Keratinocyte (primary cell): ENCODE measurements at regions not wholly inside any gene's neighbourhood (a gene's known extent, or its start where the extent isn't known, plus 50 kb on each side); places are given as distances from the start of the nearest gene placed in this dataset.

Experiments used
- DNase-seq: peaks from one replicate; pipeline ENCODE4 v3.0.0-alpha.2; 2011; ENCODE audit warnings: low read depth, missing footprints, low spot score
- FAIRE-seq: peaks from 2 replicates; lab custom pipeline; 2011; peaks lifted over from hg19 to GRCh38; lab: Jason Lieb, UNC
- H2AFZ ChIP-seq: 2 replicates; pipeline ENCODE4 v1.6.0; 2012; ENCODE audit warnings: low read length, control low read depth, inconsistent platforms; ENCODE audit not compliant: control insufficient read depth
- H3K27ac ChIP-seq: 2 replicates; pipeline ENCODE4 v1.5.1; 2011; ENCODE audit warnings: low read length; ENCODE audit not compliant: control insufficient read depth, insufficient read depth
- H3K27me3 ChIP-seq: 3 replicates; pipeline ENCODE4 v1.6.0; 2011; ENCODE audit warnings: low read length; ENCODE audit not compliant: control insufficient read depth, insufficient read depth; ENCODE audit errors: extremely low read depth
- H3K36me3 ChIP-seq, 2 experiments: 2 replicates in 1 of 2; 3 replicates in 1 of 2; pipeline ENCODE4 v1.5.1; 2011; ENCODE audit warnings: low read length in 2 of 2, mild to moderate bottlenecking in 1 of 2; ENCODE audit not compliant: control insufficient read depth in 2 of 2, insufficient read depth in 2 of 2; ENCODE audit errors: extremely low read depth in 1 of 2
- H3K4me1 ChIP-seq: 3 replicates; pipeline ENCODE4 v1.5.1; 2011; ENCODE audit warnings: low read length; ENCODE audit not compliant: control insufficient read depth, insufficient read depth; ENCODE audit errors: extremely low read depth
- H3K4me2 ChIP-seq: 3 replicates; pipeline ENCODE4 v1.6.0; 2011; ENCODE audit warnings: low read depth, low read length; ENCODE audit not compliant: control insufficient read depth, insufficient read depth; ENCODE audit errors: extremely low read depth
- H3K4me3 ChIP-seq, 3 experiments: fragments of 200-600 bp in 1 of 3; sonication (generic) in 1 of 3; 2 replicates in 2 of 3; 3 replicates in 1 of 3; pipeline ENCODE4 v1.5.1; 2011 to 2016; ENCODE audit warnings: low read length in 3 of 3, mild to moderate bottlenecking in 3 of 3, control low read depth in 2 of 3, inconsistent platforms in 1 of 3, low read depth in 1 of 3, mixed read lengths in 1 of 3, mixed run types in 1 of 3, moderate library complexity in 1 of 3; ENCODE audit not compliant: control insufficient read depth in 2 of 3, insufficient read depth in 2 of 3; ENCODE audit errors: extremely low read depth in 1 of 3
- H3K79me2 ChIP-seq: 2 replicates; pipeline ENCODE4 v1.6.0; 2012; ENCODE audit warnings: low read length; ENCODE audit not compliant: control insufficient read depth, insufficient read depth
- H3K9ac ChIP-seq: 3 replicates; pipeline ENCODE4 v1.6.0; 2011; ENCODE audit warnings: low read length; ENCODE audit not compliant: control insufficient read depth, insufficient read depth; ENCODE audit errors: extremely low read depth
- H3K9me1 ChIP-seq: 3 replicates; pipeline ENCODE4 v1.6.0; 2011; ENCODE audit warnings: low read length; ENCODE audit not compliant: control insufficient read depth, insufficient read depth; ENCODE audit errors: extremely low read depth
- H3K9me3 ChIP-seq: 2 replicates; pipeline ENCODE4 v1.5.1; 2012; ENCODE audit warnings: low read depth, low read length; ENCODE audit not compliant: control insufficient read depth
- H4K20me1 ChIP-seq: 3 replicates; pipeline ENCODE4 v1.6.0; 2011; ENCODE audit warnings: low read length; ENCODE audit not compliant: control insufficient read depth, insufficient read depth; ENCODE audit errors: extremely low read depth
- EZH2 ChIP-seq: IDR thresholded peaks from one replicate; pipeline ENCODE4 v1.6.1; 2012; ENCODE audit warnings: inconsistent platforms, mild to moderate bottlenecking, low read length, moderate library complexity
- dilution Hi-C: fragments of 300-500 bp; cut with MboI; formaldehyde crosslinking; loops from one replicate; pipeline ENCODE4 v1.7.0; 2020; ENCODE audit warnings: low sequenced_read_pairs; ENCODE audit not compliant: extremely low pct_ligation_motif_present
- TF ChIP-seq, protein P1 (sequence below), 3 experiments: IDR thresholded peaks in 1 of 3; conservative IDR thresholded peaks in 1 of 3; optimal IDR thresholded peaks in 1 of 3; 2 replicates in 2 of 3; 3 replicates in 1 of 3; pipeline versions ENCODE3 to v1.5.1; 2011; ENCODE audit warnings: low read length in 3 of 3, mild to moderate bottlenecking in 3 of 3, moderate library complexity in 2 of 3, control low read depth in 1 of 3, inconsistent platforms in 1 of 3; ENCODE audit not compliant: insufficient read depth in 2 of 3; ENCODE audit errors: extremely low read depth in 1 of 3

DNA sequence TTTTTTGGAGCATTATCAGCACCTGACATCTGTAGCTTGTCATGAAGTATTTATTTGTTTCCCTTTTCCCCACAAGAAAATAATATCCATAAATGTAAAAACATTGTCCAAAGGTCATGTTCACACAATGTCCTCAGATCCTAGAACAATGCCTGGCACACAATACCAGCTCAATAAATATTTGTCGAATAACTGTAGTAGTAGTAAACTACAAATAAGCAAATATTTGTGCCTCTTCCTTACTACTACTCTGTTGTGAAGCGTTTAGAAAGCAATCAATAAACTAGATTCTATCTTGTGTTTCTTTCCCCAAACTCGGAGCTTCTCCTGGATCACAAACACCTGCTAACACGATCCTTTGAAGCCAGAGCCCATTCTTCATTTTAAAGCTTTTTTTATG lies 459.6 kb upstream of the NECTIN3 start:
- no peak for TF ChIP-seq EZH2
- TF ChIP-seq, protein P1, sequence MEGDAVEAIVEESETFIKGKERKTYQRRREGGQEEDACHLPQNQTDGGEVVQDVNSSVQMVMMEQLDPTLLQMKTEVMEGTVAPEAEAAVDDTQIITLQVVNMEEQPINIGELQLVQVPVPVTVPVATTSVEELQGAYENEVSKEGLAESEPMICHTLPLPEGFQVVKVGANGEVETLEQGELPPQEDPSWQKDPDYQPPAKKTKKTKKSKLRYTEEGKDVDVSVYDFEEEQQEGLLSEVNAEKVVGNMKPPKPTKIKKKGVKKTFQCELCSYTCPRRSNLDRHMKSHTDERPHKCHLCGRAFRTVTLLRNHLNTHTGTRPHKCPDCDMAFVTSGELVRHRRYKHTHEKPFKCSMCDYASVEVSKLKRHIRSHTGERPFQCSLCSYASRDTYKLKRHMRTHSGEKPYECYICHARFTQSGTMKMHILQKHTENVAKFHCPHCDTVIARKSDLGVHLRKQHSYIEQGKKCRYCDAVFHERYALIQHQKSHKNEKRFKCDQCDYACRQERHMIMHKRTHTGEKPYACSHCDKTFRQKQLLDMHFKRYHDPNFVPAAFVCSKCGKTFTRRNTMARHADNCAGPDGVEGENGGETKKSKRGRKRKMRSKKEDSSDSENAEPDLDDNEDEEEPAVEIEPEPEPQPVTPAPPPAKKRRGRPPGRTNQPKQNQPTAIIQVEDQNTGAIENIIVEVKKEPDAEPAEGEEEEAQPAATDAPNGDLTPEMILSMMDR (optimal IDR thresholded peaks at IDR 0.05 in 1 of 3, IDR thresholded peaks at IDR 0.05 in 1 of 3, conservative IDR thresholded peaks at IDR 0.05 in 1 of 3; ENCODE audit: extremely low read depth in 1 of 3, insufficient read depth in 2 of 3, low read length in 3 of 3) = no peak
- DNase-seq = no peak
- Histone ChIP-seq H3K4me3 (no peak overlapping the region), H3K27me3 (no peaks in the 10 kb centered on the region), H3K27ac (no peak overlapping the region), H3K9me1 (no peaks in the 10 kb centered on the region), H3K9ac (no peak overlapping the region), H2AFZ (no peak overlapping the region), H4K20me1 (no peaks in the 10 kb centered on the region), H3K36me3 (no peaks in the 10 kb centered on the region), H3K4me1 (no peaks in the 10 kb centered on the region), H3K4me2 (no peak overlapping the region), H3K79me2 (no peaks in the 10 kb centered on the region), H3K9me3 (no peaks in the 10 kb centered on the region)
- FAIRE-seq = no peak
- dilution Hi-C loops = no loop called here

DNA sequence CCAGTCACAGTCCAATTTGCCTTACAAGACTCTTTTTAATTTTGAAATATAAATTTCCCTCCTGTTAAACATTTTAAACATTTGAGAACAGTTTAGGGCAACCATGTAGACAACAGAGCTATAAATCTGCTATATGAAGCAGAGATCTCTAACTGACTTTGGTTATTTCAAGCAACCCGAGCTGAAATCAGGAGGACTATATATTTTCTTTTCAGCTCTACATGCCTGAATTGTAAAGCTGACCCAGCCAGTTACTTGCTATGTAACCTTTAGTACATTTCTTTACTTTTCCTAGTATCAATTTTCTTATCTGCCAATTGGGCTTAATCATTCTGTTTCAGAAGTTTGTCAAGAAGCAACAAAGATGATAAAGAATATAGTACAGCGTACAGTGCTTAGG lies 457.4 kb upstream of the NECTIN3 start:
- DNase-seq = no peak
- Histone ChIP-seq H3K79me2 (no peaks in the 10 kb centered on the region), H3K27ac (no peak overlapping the region), H3K27me3 (no peaks in the 10 kb centered on the region), H3K4me1 (no peaks in the 10 kb centered on the region), H3K9me1 (no peaks in the 10 kb centered on the region), H3K4me3 (no peak overlapping the region), H3K4me2 (no peak overlapping the region), H3K36me3 (no peaks in the 10 kb centered on the region), H4K20me1 (no peaks in the 10 kb centered on the region), H3K9me3 (no peaks in the 10 kb centered on the region), H2AFZ (no peak overlapping the region), H3K9ac (no peak overlapping the region)
- dilution Hi-C loops = no loop called here
- TF ChIP-seq, protein P1 (optimal IDR thresholded peaks at IDR 0.05 in 1 of 3, IDR thresholded peaks at IDR 0.05 in 1 of 3, conservative IDR thresholded peaks at IDR 0.05 in 1 of 3; ENCODE audit: extremely low read depth in 1 of 3, insufficient read depth in 2 of 3, low read length in 3 of 3) = no peak
- no peak for TF ChIP-seq EZH2
- FAIRE-seq = no peak
